HCT116 (cell line): ENCODE measurements at regions not wholly inside any gene's neighbourhood (a gene's known extent, or its start where the extent isn't known, plus 50 kb on each side); places are given as distances from the start of the nearest gene placed in this dataset.

Experiments
- ATAC-seq: fragments of 200-7000 bp; cut with Tn5 transposase; 2 replicates; pipeline ENCODE4 v1.9.1; 2020; ENCODE audit warnings: mild to moderate bottlenecking, moderate library complexity
- BruUV-seq: library from RNA; stranded (reverse); fragments of 400-500 nt; replicated peaks from 2 replicates; lab custom pipeline; 2021; lab: Mats Ljungman, UMichigan
- CTCF ChIA-PET: fragments of 300-600 bp; sonication (Branson Sonifier 250); formaldehyde crosslinking; loops from one replicate; lab custom pipeline; 2021; ENCODE audit warnings: antibody characterized with exemption; lab: Charles Lee
- POLR2A ChIA-PET: fragments of 300-600, 350-600 bp; sonication (Branson Sonifier 250); formaldehyde crosslinking; loops from one replicate; lab custom pipeline; 2021; ENCODE audit warnings: antibody characterized with exemption; lab: Charles Lee
- RAD21 ChIA-PET, 2 experiments: fragments of 300-600 bp; sonication (Branson Sonifier 250); formaldehyde crosslinking; loops; one replicate each; lab custom pipeline; 2023; ENCODE audit warnings: low total read pairs in 2 of 2; ENCODE audit not compliant: uncharacterized antibody in 2 of 2, unreplicated experiment in 2 of 2, low non-redundant PET in 1 of 2; lab: Charles Lee
- DNase-seq: peaks from one replicate; pipeline ENCODE4 v3.0.0-alpha.2; 2010; ENCODE audit warnings: low read depth, low spot score
- H2AFZ ChIP-seq: fragments of 200-600 bp; shearing (Covaris generic), sonication (generic); 2 replicates; pipeline ENCODE4 v1.6.1; 2017; ENCODE audit warnings: low read depth, mixed run types, mixed read lengths, antibody characterized with exemption, low read length; ENCODE audit not compliant: poor library complexity, severe bottlenecking
- H3K27ac ChIP-seq: 2 replicates; pipeline ENCODE4 v1.5.1; 2012; ENCODE audit warnings: low read depth, low read length
- H3K27me3 ChIP-seq: fragments of 200-600 bp; sonication (generic); 2 replicates; pipeline ENCODE4 v1.6.1; 2016; ENCODE audit warnings: mixed run types, low read length, mixed read lengths; ENCODE audit not compliant: insufficient read depth
- H3K36me3 ChIP-seq, 2 experiments: fragments of 200-500 bp in 1 of 2; fragments of 200-600 bp in 1 of 2; sonication (Bioruptor generic) in 1 of 2; sonication (generic) in 1 of 2; 2 replicates each; pipeline versions ENCODE4 v1.5.1 to v1.6.1; 2014 to 2016; ENCODE audit warnings: low read length in 2 of 2, inconsistent platforms in 1 of 2, mixed read lengths in 1 of 2, mixed run types in 1 of 2; ENCODE audit not compliant: insufficient read depth in 2 of 2, control insufficient read depth in 1 of 2
- H3K4me1 ChIP-seq, 2 experiments: fragments of 200-600 bp in 1 of 2; sonication (generic) in 1 of 2; 2 replicates each; pipeline versions ENCODE4 v1.5.1 to v1.6.1; 2012 to 2017; ENCODE audit warnings: low read length in 2 of 2, inconsistent platforms in 1 of 2, mild to moderate bottlenecking in 1 of 2, mixed read lengths in 1 of 2, mixed run types in 1 of 2, moderate library complexity in 1 of 2; ENCODE audit not compliant: insufficient read depth in 2 of 2, control insufficient read depth in 1 of 2
- H3K4me2 ChIP-seq: fragments of 200-600 bp; sonication (generic); 2 replicates; pipeline ENCODE4 v1.6.1; 2017; ENCODE audit warnings: mixed run types, low read length, mixed read lengths
- H3K4me3 ChIP-seq, 2 experiments: fragments of 200-600 bp in 1 of 2; sonication (generic) in 1 of 2; replicated peaks in 1 of 2; 2 replicates each; pipeline ENCODE4 v1.5.1; 2011 to 2016; ENCODE audit warnings: low read length in 2 of 2, control low read depth in 1 of 2, low read depth in 1 of 2, mild to moderate bottlenecking in 1 of 2, mixed read lengths in 1 of 2, mixed run types in 1 of 2
- H3K79me2 ChIP-seq: fragments of 200-600 bp; sonication (generic); 2 replicates; pipeline ENCODE4 v1.6.1; 2017; ENCODE audit warnings: mild to moderate bottlenecking, mixed run types, low read length, moderate library complexity, mixed read lengths; ENCODE audit not compliant: insufficient read depth
- H3K9ac ChIP-seq: fragments of 200-600 bp; sonication (generic); 2 replicates; pipeline ENCODE4 v1.6.1; 2016; ENCODE audit warnings: low read length, mixed read lengths
- H3K9me2 ChIP-seq: fragments of 200-600 bp; sonication (generic), shearing (Covaris generic); 2 replicates; pipeline ENCODE4 v1.6.1; 2017; ENCODE audit warnings: mixed run types, mild to moderate bottlenecking, moderate library complexity; ENCODE audit not compliant: insufficient read depth
- H3K9me3 ChIP-seq, 2 experiments: fragments of 200-500 bp in 1 of 2; fragments of 200-600 bp in 1 of 2; sonication (Bioruptor generic) in 1 of 2; sonication (generic) in 1 of 2; 2 replicates each; pipeline ENCODE4 v1.6.1; 2014 to 2017; ENCODE audit warnings: low read length in 2 of 2, mixed read lengths in 2 of 2, inconsistent platforms in 1 of 2, low read depth in 1 of 2, mild to moderate bottlenecking in 1 of 2, mixed run types in 1 of 2, moderate library complexity in 1 of 2; ENCODE audit not compliant: control insufficient read depth in 1 of 2, insufficient read depth in 1 of 2
- H4K20me1 ChIP-seq: fragments of 200-600 bp; sonication (generic), shearing (Covaris generic); 2 replicates; pipeline ENCODE4 v1.6.1; 2017; ENCODE audit warnings: mixed run types, mild to moderate bottlenecking, moderate library complexity; ENCODE audit not compliant: insufficient read depth
- CBX3 ChIP-seq: IDR thresholded peaks from 2 replicates; pipeline ENCODE4 v1.6.1; 2012; ENCODE audit warnings: low read depth
- ELF1 ChIP-seq: IDR thresholded peaks from 2 replicates; pipeline ENCODE4 v1.6.1; 2012; ENCODE audit warnings: low read depth, borderline replicate concordance
- EZH2phosphoT487 ChIP-seq: fragments of 200-600 bp; IDR thresholded peaks from 2 replicates; pipeline ENCODE4 v1.6.1; 2018; ENCODE audit warnings: antibody characterized with exemption, borderline replicate concordance
- FOSL1 ChIP-seq: IDR thresholded peaks from 2 replicates; pipeline ENCODE4 v1.6.1; 2012; ENCODE audit warnings: low read depth
- RAD21 ChIP-seq: IDR thresholded peaks from 2 replicates; pipeline ENCODE4 v1.6.1; 2012; ENCODE audit warnings: low read depth, mild to moderate bottlenecking
- SRF ChIP-seq: IDR thresholded peaks from 2 replicates; pipeline ENCODE4 v1.6.1; 2012; ENCODE audit warnings: low read depth
- TCF7L2 ChIP-seq: IDR thresholded peaks from 2 replicates; pipeline ENCODE4 v1.7.0; 2011; ENCODE audit warnings: borderline replicate concordance, inconsistent platforms; ENCODE audit not compliant: insufficient read depth, insufficient read length; ENCODE audit errors: extremely low read depth
- YY1 ChIP-seq: IDR thresholded peaks from 2 replicates; pipeline ENCODE4 v1.6.1; 2011; ENCODE audit warnings: low read length, low read depth, moderate library complexity, mild to moderate bottlenecking; ENCODE audit not compliant: insufficient replicate concordance; ENCODE audit errors: extremely low read depth
- ZFX ChIP-seq: fragments of 450-650 bp; IDR thresholded peaks from 2 replicates; pipeline ENCODE4 v1.6.1; 2017
- intact Hi-C: fragments of 100-400 bp; cut with micrococcal nuclease; formaldehyde crosslinking; loops from 2 replicates; pipeline ENCODE4 v1.10.0; 2022
- TF ChIP-seq, protein P1 (sequence below): IDR thresholded peaks from 2 replicates; pipeline ENCODE4 v1.6.1; 2012
- TF ChIP-seq, protein P2 (sequence below), 3 experiments: fragments of 200-600 bp in 1 of 3; sonication (generic) in 1 of 3; IDR thresholded peaks in 2 of 3; conservative IDR thresholded peaks in 1 of 3; 2 replicates each; pipeline ENCODE4 v1.5.1; 2012 to 2017; ENCODE audit warnings: low read depth in 2 of 3, low read length in 2 of 3, antibody characterized with exemption in 1 of 3, borderline replicate concordance in 1 of 3, control low read depth in 1 of 3, mild to moderate bottlenecking in 1 of 3, mixed read lengths in 1 of 3, mixed run types in 1 of 3, moderate library complexity in 1 of 3; ENCODE audit not compliant: insufficient read depth in 1 of 3
- TF ChIP-seq, protein P3 (sequence below): IDR thresholded peaks from 2 replicates; pipeline ENCODE4 v1.6.1; 2011; ENCODE audit warnings: mild to moderate bottlenecking, low read length, moderate library complexity; ENCODE audit not compliant: insufficient replicate concordance; ENCODE audit errors: extremely low read depth

DNA sequence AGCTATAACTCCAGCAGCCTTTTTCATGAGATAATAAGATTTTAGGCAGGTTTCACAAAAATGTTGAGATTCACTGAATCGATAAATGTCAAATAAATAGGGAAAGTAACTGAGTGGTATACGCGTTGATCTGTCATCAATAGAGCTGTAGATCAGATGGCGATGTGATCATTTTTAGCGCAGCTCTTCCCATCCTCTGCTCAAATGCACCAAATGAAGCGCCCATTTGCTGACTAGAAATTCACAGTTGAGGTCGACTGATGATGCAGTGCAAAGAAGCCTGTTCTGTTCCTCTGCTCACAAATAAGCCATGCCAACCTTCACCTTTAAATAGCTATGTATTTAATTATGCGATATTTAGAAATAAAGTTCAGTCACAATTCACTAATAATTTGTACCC is 693.5 kb downstream of the ARHGAP15 start:
- H3K27ac ChIP-seq, result no peak overlapping the region
- H3K4me3 ChIP-seq, result no peak overlapping the region
- H2AFZ ChIP-seq, result no peak overlapping the region
- TF ChIP-seq, protein P1, sequence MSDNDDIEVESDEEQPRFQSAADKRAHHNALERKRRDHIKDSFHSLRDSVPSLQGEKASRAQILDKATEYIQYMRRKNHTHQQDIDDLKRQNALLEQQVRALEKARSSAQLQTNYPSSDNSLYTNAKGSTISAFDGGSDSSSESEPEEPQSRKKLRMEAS, result no peak
- TF ChIP-seq, protein P2, sequence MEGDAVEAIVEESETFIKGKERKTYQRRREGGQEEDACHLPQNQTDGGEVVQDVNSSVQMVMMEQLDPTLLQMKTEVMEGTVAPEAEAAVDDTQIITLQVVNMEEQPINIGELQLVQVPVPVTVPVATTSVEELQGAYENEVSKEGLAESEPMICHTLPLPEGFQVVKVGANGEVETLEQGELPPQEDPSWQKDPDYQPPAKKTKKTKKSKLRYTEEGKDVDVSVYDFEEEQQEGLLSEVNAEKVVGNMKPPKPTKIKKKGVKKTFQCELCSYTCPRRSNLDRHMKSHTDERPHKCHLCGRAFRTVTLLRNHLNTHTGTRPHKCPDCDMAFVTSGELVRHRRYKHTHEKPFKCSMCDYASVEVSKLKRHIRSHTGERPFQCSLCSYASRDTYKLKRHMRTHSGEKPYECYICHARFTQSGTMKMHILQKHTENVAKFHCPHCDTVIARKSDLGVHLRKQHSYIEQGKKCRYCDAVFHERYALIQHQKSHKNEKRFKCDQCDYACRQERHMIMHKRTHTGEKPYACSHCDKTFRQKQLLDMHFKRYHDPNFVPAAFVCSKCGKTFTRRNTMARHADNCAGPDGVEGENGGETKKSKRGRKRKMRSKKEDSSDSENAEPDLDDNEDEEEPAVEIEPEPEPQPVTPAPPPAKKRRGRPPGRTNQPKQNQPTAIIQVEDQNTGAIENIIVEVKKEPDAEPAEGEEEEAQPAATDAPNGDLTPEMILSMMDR (IDR thresholded peaks at IDR 0.05 in 2 of 3, conservative IDR thresholded peaks at IDR 0.05 in 1 of 3; ENCODE audit: borderline replicate concordance in 1 of 3, insufficient read depth in 1 of 3, low read depth in 2 of 3, low read length in 2 of 3), result no peak
- TF ChIP-seq, protein P3, sequence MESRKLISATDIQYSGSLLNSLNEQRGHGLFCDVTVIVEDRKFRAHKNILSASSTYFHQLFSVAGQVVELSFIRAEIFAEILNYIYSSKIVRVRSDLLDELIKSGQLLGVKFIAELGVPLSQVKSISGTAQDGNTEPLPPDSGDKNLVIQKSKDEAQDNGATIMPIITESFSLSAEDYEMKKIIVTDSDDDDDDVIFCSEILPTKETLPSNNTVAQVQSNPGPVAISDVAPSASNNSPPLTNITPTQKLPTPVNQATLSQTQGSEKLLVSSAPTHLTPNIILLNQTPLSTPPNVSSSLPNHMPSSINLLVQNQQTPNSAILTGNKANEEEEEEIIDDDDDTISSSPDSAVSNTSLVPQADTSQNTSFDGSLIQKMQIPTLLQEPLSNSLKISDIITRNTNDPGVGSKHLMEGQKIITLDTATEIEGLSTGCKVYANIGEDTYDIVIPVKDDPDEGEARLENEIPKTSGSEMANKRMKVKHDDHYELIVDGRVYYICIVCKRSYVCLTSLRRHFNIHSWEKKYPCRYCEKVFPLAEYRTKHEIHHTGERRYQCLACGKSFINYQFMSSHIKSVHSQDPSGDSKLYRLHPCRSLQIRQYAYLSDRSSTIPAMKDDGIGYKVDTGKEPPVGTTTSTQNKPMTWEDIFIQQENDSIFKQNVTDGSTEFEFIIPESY, result no peak
- TF ChIP-seq RAD21, result no peak
- TF ChIP-seq ELF1, result no peak
- no peak for TF ChIP-seq YY1
- TF ChIP-seq EZH2phosphoT487, result no peak
- no peak for TF ChIP-seq SRF
- no peak for TF ChIP-seq FOSL1
- TF ChIP-seq CBX3, result no peak
- TF ChIP-seq ZFX, result no peak
- no peak for TF ChIP-seq TCF7L2
- CTCF ChIA-PET, result no interaction called here
- no peaks in the 10 kb centered on the region for H3K9me3 ChIP-seq
- RAD21 ChIA-PET, result no interaction called here
- BruUV-seq, result no TSS peak
- no peak overlapping the region for H3K9ac ChIP-seq
- POLR2A ChIA-PET, result no interaction called here
- no peaks in the 10 kb centered on the region for H3K36me3 ChIP-seq
- H3K27me3 ChIP-seq, result no peaks in the 10 kb centered on the region
- ATAC-seq, result no peak
- H3K9me2 ChIP-seq, result 0 out of 2 replicates have a peak, but pooled peaks cover 5% of the 10 kb centered on the region
- intact Hi-C loops, result no loop called here
- no peak for DNase-seq
- H3K79me2 ChIP-seq, result no peaks in the 10 kb centered on the region
- H3K4me1 ChIP-seq, result no peaks in the 10 kb centered on the region
- H4K20me1 ChIP-seq, result no peaks in the 10 kb centered on the region
- no peak overlapping the region for H3K4me2 ChIP-seq
